A549 (cell line): ENCODE measurements at regions not wholly inside any gene's neighbourhood (a gene's known extent, or its start where the extent isn't known, plus 50 kb on each side); places are given as distances from the start of the nearest gene placed in this dataset.

Experiments used
- ATAC-seq, 2 experiments: fragments of 200-7000 bp in 1 of 2; fragments of >200 bp in 1 of 2; cut with Nextera tagmentation in 1 of 2; cut with Tn5 transposase in 1 of 2; 3 replicates each; pipeline versions ENCODE4 v1.8.0 to v1.9.1; 2018 to 2020; ENCODE audit warnings: mild to moderate bottlenecking in 1 of 2, moderate library complexity in 1 of 2
- CTCF ChIA-PET: fragments of 300-600 bp; sonication (Branson Sonifier 250); formaldehyde crosslinking; extraction: SDS; loops from one replicate; lab custom pipeline; 2021; ENCODE audit warnings: antibody characterized with exemption, inconsistent platforms; lab: Yijun Ruan, JAX
- POLR2A ChIA-PET: fragments of 350-600 bp; formaldehyde crosslinking; extraction: SDS; loops from one replicate; lab custom pipeline; 2021; ENCODE audit warnings: antibody characterized with exemption, inconsistent platforms; lab: Yijun Ruan, JAX
- DNase-seq, 2 experiments: peaks; one replicate each; pipeline versions ENCODE4 v3.0.0 to v3.0.0-alpha.2; 2011 to 2016; ENCODE audit warnings: low read depth in 1 of 2, low spot score in 1 of 2
- FAIRE-seq: peaks from 2 replicates; lab custom pipeline; 2011; peaks lifted over from hg19 to GRCh38; lab: Jason Lieb, UNC
- H3K27ac ChIP-seq, 2 experiments: fragments of >200 bp; sonication (Bioruptor Twin); formaldehyde crosslinking; 3 replicates each; pipeline ENCODE4 v1.5.1; 2016 to 2017
- H3K4me1 ChIP-seq: fragments of >200 bp; sonication (Bioruptor Twin); formaldehyde crosslinking; 3 replicates; pipeline ENCODE4 v1.6.1; 2016
- H3K4me2 ChIP-seq: fragments of >200 bp; sonication (Bioruptor Twin); formaldehyde crosslinking; 3 replicates; pipeline ENCODE4 v1.6.1; 2016
- H3K4me3 ChIP-seq: fragments of >200 bp; sonication (Bioruptor Twin); formaldehyde crosslinking; 3 replicates; pipeline ENCODE4 v1.5.1; 2016
- H3K9me3 ChIP-seq: fragments of >200 bp; sonication (Bioruptor Twin); formaldehyde crosslinking; 3 replicates; pipeline ENCODE4 v1.6.1; 2016
- ATOH8 ChIP-seq: fragments of 250-450 bp; sonication (Bioruptor Pico); IDR thresholded peaks from 2 replicates; pipeline ENCODE4 v1.5.0; 2020; ENCODE audit warnings: low read depth, mild to moderate bottlenecking, moderate library complexity
- BCL3 ChIP-seq: fragments of >200 bp; sonication (Bioruptor Twin); formaldehyde crosslinking; IDR thresholded peaks from 3 replicates; pipeline ENCODE4 v1.6.1; 2016
- CBX2 ChIP-seq: fragments of 200-600 bp; sonication (generic); IDR thresholded peaks from 2 replicates; pipeline ENCODE4 v1.6.1; 2016; ENCODE audit warnings: low read depth, mild to moderate bottlenecking, borderline replicate concordance
- CBX8 ChIP-seq: fragments of 200-600 bp; sonication (generic); IDR thresholded peaks from 2 replicates; pipeline ENCODE4 v1.6.1; 2016
- CHD4 ChIP-seq: fragments of 200-600 bp; sonication (generic); IDR thresholded peaks from 2 replicates; pipeline ENCODE4 v1.6.1; 2016; ENCODE audit warnings: antibody characterized with exemption, mild to moderate bottlenecking, borderline replicate concordance
- CTCF ChIP-seq: fragments of >200 bp; sonication (Bioruptor Twin); formaldehyde crosslinking; IDR thresholded peaks from 3 replicates; pipeline ENCODE4 v1.5.1; 2016
- EHMT2 ChIP-seq: fragments of 200-600 bp; sonication (generic); IDR thresholded peaks from 2 replicates; pipeline ENCODE4 v1.6.1; 2016; ENCODE audit warnings: antibody characterized with exemption, low read depth, mild to moderate bottlenecking, moderate library complexity
- FOSB ChIP-seq: fragments of 250-450 bp; sonication (Bioruptor Pico); IDR thresholded peaks from 2 replicates; pipeline ENCODE4 v1.5.0; 2020; ENCODE audit warnings: mild to moderate bottlenecking, moderate library complexity
- GATA3 ChIP-seq: IDR thresholded peaks from 2 replicates; pipeline ENCODE4 v1.6.1; 2012; ENCODE audit warnings: borderline replicate concordance
- HES2 ChIP-seq: fragments of >200 bp; sonication (Bioruptor Twin); formaldehyde crosslinking; IDR thresholded peaks from 2 replicates; pipeline ENCODE4 v1.6.1; 2016
- HOXA7 ChIP-seq: fragments of 250-450 bp; sonication (Bioruptor Pico); IDR thresholded peaks from 2 replicates; pipeline ENCODE4 v1.5.0; 2020; ENCODE audit warnings: mild to moderate bottlenecking, moderate library complexity
- HOXB13 ChIP-seq: fragments of 250-450 bp; sonication (Bioruptor Pico); IDR thresholded peaks from 2 replicates; pipeline ENCODE4 v1.5.0; 2020; ENCODE audit warnings: low read depth, mild to moderate bottlenecking, moderate library complexity
- HOXB5 ChIP-seq: fragments of 250-450 bp; sonication (Bioruptor Pico); IDR thresholded peaks from 2 replicates; pipeline ENCODE4 v1.5.0; 2020; ENCODE audit warnings: mild to moderate bottlenecking, moderate library complexity
- JUN ChIP-seq, 2 experiments: fragments of >200 bp; sonication (Bioruptor Twin); formaldehyde crosslinking; IDR thresholded peaks; 2 replicates in 1 of 2; 3 replicates in 1 of 2; pipeline ENCODE4 v1.6.1; 2016 to 2017
- JUNB ChIP-seq: fragments of >200 bp; sonication (Bioruptor Twin); formaldehyde crosslinking; IDR thresholded peaks from 2 replicates; pipeline ENCODE4 v1.6.1; 2016
- MAFK ChIP-seq: fragments of 450-650 bp; IDR thresholded peaks from 2 replicates; pipeline ENCODE4 v1.6.1; 2014; ENCODE audit not compliant: partially characterized antibody
- MAX ChIP-seq: IDR thresholded peaks from 2 replicates; pipeline ENCODE4 v1.6.1; 2012
- MAZ ChIP-seq: fragments of 150-350 bp; IDR thresholded peaks from 2 replicates; pipeline ENCODE4 v1.6.1; 2014; ENCODE audit warnings: antibody characterized with exemption, low read depth, low read length, borderline replicate concordance
- MYC ChIP-seq: IDR thresholded peaks from 2 replicates; pipeline ENCODE4 v1.6.1; 2012; ENCODE audit warnings: mild to moderate bottlenecking, inconsistent platforms, low read length, improper control_type of control experiment, borderline replicate concordance
- NFE2L2 ChIP-seq: fragments of 150-350 bp; conservative IDR thresholded peaks from 2 replicates; pipeline ENCODE4 v1.6.1; 2014; ENCODE audit warnings: low read length
- PBX3 ChIP-seq: IDR thresholded peaks from 2 replicates; pipeline ENCODE4 v1.6.1; 2012
- PHF8 ChIP-seq: fragments of 200-600 bp; sonication (generic); IDR thresholded peaks from 2 replicates; pipeline ENCODE4 v1.6.1; 2016; ENCODE audit warnings: low read depth, mild to moderate bottlenecking, antibody characterized with exemption, moderate library complexity, borderline replicate concordance
- POLR2A ChIP-seq: IDR thresholded peaks from 2 replicates; pipeline ENCODE4 v1.6.1; 2012; ENCODE audit warnings: mild to moderate bottlenecking, low read length
- RNF2 ChIP-seq: fragments of 200-600 bp; sonication (generic); IDR thresholded peaks from 2 replicates; pipeline ENCODE4 v1.6.1; 2016; ENCODE audit warnings: low read depth, mild to moderate bottlenecking, antibody characterized with exemption, moderate library complexity, borderline replicate concordance
- TP53 ChIP-seq: fragments of 250-450 bp; sonication (Bioruptor Pico); IDR thresholded peaks from 2 replicates; pipeline ENCODE4 v1.5.0; 2021; ENCODE audit warnings: mild to moderate bottlenecking, moderate library complexity
- ZC3H11A ChIP-seq: fragments of 450-650 bp; IDR thresholded peaks from 2 replicates; pipeline ENCODE4 v1.6.1; 2014; ENCODE audit warnings: antibody characterized with exemption, mild to moderate bottlenecking
- ZFP36 ChIP-seq: fragments of 450-650 bp; IDR thresholded peaks from 2 replicates; pipeline ENCODE4 v1.6.1; 2014; ENCODE audit warnings: borderline replicate concordance; ENCODE audit not compliant: partially characterized antibody
- ZNF302 ChIP-seq: fragments of 250-450 bp; sonication (Bioruptor Pico); IDR thresholded peaks from 2 replicates; pipeline ENCODE4 v1.9.0; 2021; ENCODE audit warnings: inconsistent platforms, mild to moderate bottlenecking, moderate library complexity
- WGBS: methylation state at CpG from one replicate; pipeline ENCODE4 v1.1.6; 2017; ENCODE audit errors: missing lambda C conversion rate; 5-methylcytosine and 5-hydroxymethylcytosine counted together

- TF ChIP-seq MAZ (no peak), HES2 (no peak), HOXA7 (CRISPR knock-in tag) (no peak), PBX3 (no peak), ZNF302 (CRISPR knock-in tag) (no peak), GATA3 (no peak), HOXB5 (no peak), ATOH8 (CRISPR knock-in tag) (no peak), MYC (no peak), EHMT2 (no peak), MAFK (no peak), POLR2A (no peak), BCL3 (no peak), CBX2 (no peak), ZFP36 (no peak), JUN (IDR thresholded peaks at IDR 0.05) (no peak)
- CTCF ChIA-PET: no interaction called here
These were observed 420.7 kb upstream of the CNTN3 start for GRCh38 chr3:75035146-75035545.

GRCh38 chr3:75042941-75043340, 428.5 kb upstream of the CNTN3 start:
- Histone ChIP-seq H3K4me2 (no peak overlapping the region), H3K4me3 (no peak overlapping the region), H3K27ac (no peak overlapping the region), H3K4me1 (no peaks in the 10 kb centered on the region), H3K9me3 (peaks cover 4% of the 10 kb centered on the region; the same call in 1 of the 3 replicates)
- ChIA-PET CTCF (no interaction called here), POLR2A (no interaction called here)
- TF ChIP-seq CHD4: no peak
- TF ChIP-seq ZFP36: no peak
- no peak for TF ChIP-seq CTCF
- no peak for TF ChIP-seq FOSB (CRISPR knock-in tag)
- no peak for TF ChIP-seq PHF8
- TF ChIP-seq ZC3H11A: no peak
- no peak for TF ChIP-seq JUNB
- no peak for TF ChIP-seq MAX
- no peak for TF ChIP-seq CBX8
- no peak for TF ChIP-seq GATA3
- TF ChIP-seq RNF2: no peak
- no peak for TF ChIP-seq TP53
- TF ChIP-seq NFE2L2: no peak
- TF ChIP-seq EHMT2: no peak
- no peak for TF ChIP-seq HOXB13 (CRISPR knock-in tag)
- DNase-seq (no peak), ATAC-seq (no peak), FAIRE-seq (no peak)
- 62% methylated on average over 2 of the region's 2 CpGs for WGBS

More at GRCh38 chr3:75035146-75035545, 420.7 kb upstream of the CNTN3 start:
- Histone ChIP-seq H3K9me3 (no peaks in the 10 kb centered on the region), H3K4me1 (no peaks in the 10 kb centered on the region), H3K4me3 (no peak overlapping the region), H3K27ac (no peak overlapping the region), H3K4me2 (no peak overlapping the region)
- POLR2A ChIA-PET: no interaction called here
- DNase-seq (no peak), FAIRE-seq (no peak), ATAC-seq (no peak)
